MM.1S (cell line): ENCODE measurements at regions not wholly inside any gene's neighbourhood (a gene's known extent, or its start where the extent isn't known, plus 50 kb on each side); places are given as distances from the start of the nearest gene placed in this dataset.

ENCODE experiments used
- DNase-seq: peaks from one replicate; pipeline ENCODE4 v3.0.0-alpha.2; 2015
- H2AFZ ChIP-seq: fragments of 300-600 bp; sonication (generic); 2 replicates; pipeline ENCODE4 v1.6.0; 2016; ENCODE audit warnings: antibody characterized with exemption, low read length
- H3F3A ChIP-seq: fragments of 300-600 bp; sonication (generic); 2 replicates; pipeline ENCODE4 v1.6.1; 2016; ENCODE audit warnings: mild to moderate bottlenecking, antibody characterized with exemption, low read length, moderate library complexity, mixed read lengths; ENCODE audit not compliant: insufficient read depth
- H3K27ac ChIP-seq: fragments of 300-600 bp; sonication (generic); 2 replicates; pipeline ENCODE4 v1.5.1; 2016; ENCODE audit warnings: mild to moderate bottlenecking, low read length
- H3K27me3 ChIP-seq: fragments of 300-600 bp; sonication (generic); replicated peaks from 2 replicates; pipeline ENCODE4 v1.6.0; 2016; ENCODE audit warnings: low read length; ENCODE audit not compliant: insufficient read depth
- H3K36me3 ChIP-seq: fragments of 300-600 bp; sonication (generic); replicated peaks from 2 replicates; pipeline ENCODE4 v1.6.1; 2016; ENCODE audit warnings: mild to moderate bottlenecking, low read length, mixed read lengths; ENCODE audit not compliant: insufficient read depth
- H3K4me1 ChIP-seq: fragments of 300-600 bp; sonication (generic); 2 replicates; pipeline ENCODE4 v1.6.1; 2016; ENCODE audit warnings: low read length, mixed read lengths
- H3K4me2 ChIP-seq: fragments of 300-600 bp; sonication (generic); 2 replicates; pipeline ENCODE4 v1.6.0; 2016; ENCODE audit warnings: low read depth, low read length
- H3K4me3 ChIP-seq: fragments of 300-600 bp; sonication (generic); 2 replicates; pipeline ENCODE4 v1.5.1; 2016; ENCODE audit warnings: low read length, mixed read lengths
- H3K79me2 ChIP-seq: fragments of 300-600 bp; sonication (generic); 2 replicates; pipeline ENCODE4 v1.6.1; 2016; ENCODE audit warnings: mixed run types, low read length, mixed read lengths
- H3K9ac ChIP-seq: fragments of 300-600 bp; sonication (generic); 2 replicates; pipeline ENCODE4 v1.6.1; 2016; ENCODE audit warnings: low read length, mixed read lengths
- H3K9me2 ChIP-seq: fragments of 300-600 bp; sonication (generic); replicated peaks from 2 replicates; pipeline ENCODE4 v1.6.1; 2016; ENCODE audit warnings: mild to moderate bottlenecking, low read length, mixed read lengths; ENCODE audit not compliant: insufficient read depth
- H3K9me3 ChIP-seq: fragments of 300-600 bp; sonication (generic); replicated peaks from 2 replicates; pipeline ENCODE4 v1.6.1; 2016; ENCODE audit warnings: mild to moderate bottlenecking, low read length, mixed read lengths; ENCODE audit not compliant: insufficient read depth
- H4K20me1 ChIP-seq: fragments of 300-600 bp; sonication (generic); 2 replicates; pipeline ENCODE4 v1.6.1; 2016; ENCODE audit warnings: mild to moderate bottlenecking, low read length, moderate library complexity, mixed read lengths; ENCODE audit not compliant: insufficient read depth
- EZH2 ChIP-seq: fragments of 300-600 bp; sonication (generic); optimal IDR thresholded peaks from 2 replicates; pipeline ENCODE3; 2017; ENCODE audit warnings: low read depth, mild to moderate bottlenecking, antibody characterized with exemption, low read length, mixed read lengths
- EZH2phosphoT487 ChIP-seq: fragments of 300-600 bp; sonication (generic); IDR thresholded peaks from 2 replicates; pipeline ENCODE4 v1.6.1; 2018; ENCODE audit warnings: antibody characterized with exemption, low read length
- TF ChIP-seq, protein P1 (sequence below): fragments of 300-600 bp; sonication (generic); IDR thresholded peaks from 2 replicates; pipeline ENCODE4 v1.5.1; 2016; ENCODE audit warnings: antibody characterized with exemption, low read length, mixed read lengths

DNA sequence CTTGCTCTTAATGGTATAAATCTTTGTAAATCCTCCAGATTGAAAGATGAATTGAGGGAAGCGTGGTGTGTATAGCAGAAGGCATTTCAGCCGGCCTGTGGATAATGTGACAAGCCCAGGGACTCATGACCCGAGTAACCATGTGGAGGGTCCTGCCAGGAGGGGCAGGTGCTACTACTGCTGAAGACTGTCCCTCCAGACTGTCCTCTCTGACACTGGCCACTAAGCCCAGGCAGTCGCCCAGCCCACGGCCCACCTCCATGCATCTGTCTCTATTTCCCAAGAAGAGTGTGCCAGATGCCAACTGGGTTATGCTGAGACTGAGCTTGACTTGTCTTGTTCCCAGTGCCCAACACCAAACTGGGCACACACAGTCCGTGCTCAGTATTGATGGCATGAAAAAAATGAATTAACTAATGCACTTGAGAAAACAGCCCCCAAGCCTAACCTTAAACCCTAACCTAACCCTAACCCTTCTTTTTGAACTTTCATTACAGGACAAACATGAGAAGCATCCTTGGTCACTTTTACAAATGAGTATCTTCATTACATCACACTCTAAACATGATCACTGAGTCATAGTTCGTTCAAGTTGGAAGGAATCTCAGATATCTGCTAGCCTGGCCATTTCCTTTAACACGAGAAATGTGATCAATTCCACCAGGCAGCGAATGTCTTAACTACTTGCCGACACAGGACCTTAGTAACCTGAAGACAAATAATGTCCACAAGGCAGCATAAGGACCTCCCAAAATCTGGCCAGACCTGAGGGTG, 182.2 kb upstream of the RREB1 start:
- H3K27ac ChIP-seq = no peak overlapping the region
- H3K36me3 ChIP-seq = no peaks in the 10 kb centered on the region
- H3K79me2 ChIP-seq = no peaks in the 10 kb centered on the region
- H3K27me3 ChIP-seq = no peaks in the 10 kb centered on the region
- no peak for DNase-seq
- no peak overlapping the region for H2AFZ ChIP-seq
- H3K9me3 ChIP-seq = no peaks in the 10 kb centered on the region
- H4K20me1 ChIP-seq = no peaks in the 10 kb centered on the region
- no peaks in the 10 kb centered on the region for H3K9me2 ChIP-seq
- no peak overlapping the region for H3K4me2 ChIP-seq
- H3F3A ChIP-seq = no peaks in the 10 kb centered on the region
- H3K9ac ChIP-seq = no peak overlapping the region
- TF ChIP-seq, protein P1, sequence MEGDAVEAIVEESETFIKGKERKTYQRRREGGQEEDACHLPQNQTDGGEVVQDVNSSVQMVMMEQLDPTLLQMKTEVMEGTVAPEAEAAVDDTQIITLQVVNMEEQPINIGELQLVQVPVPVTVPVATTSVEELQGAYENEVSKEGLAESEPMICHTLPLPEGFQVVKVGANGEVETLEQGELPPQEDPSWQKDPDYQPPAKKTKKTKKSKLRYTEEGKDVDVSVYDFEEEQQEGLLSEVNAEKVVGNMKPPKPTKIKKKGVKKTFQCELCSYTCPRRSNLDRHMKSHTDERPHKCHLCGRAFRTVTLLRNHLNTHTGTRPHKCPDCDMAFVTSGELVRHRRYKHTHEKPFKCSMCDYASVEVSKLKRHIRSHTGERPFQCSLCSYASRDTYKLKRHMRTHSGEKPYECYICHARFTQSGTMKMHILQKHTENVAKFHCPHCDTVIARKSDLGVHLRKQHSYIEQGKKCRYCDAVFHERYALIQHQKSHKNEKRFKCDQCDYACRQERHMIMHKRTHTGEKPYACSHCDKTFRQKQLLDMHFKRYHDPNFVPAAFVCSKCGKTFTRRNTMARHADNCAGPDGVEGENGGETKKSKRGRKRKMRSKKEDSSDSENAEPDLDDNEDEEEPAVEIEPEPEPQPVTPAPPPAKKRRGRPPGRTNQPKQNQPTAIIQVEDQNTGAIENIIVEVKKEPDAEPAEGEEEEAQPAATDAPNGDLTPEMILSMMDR = no peak
- TF ChIP-seq EZH2phosphoT487 (no peak), EZH2 (no peak)
- H3K4me1 ChIP-seq = no peaks in the 10 kb centered on the region
- no peak overlapping the region for H3K4me3 ChIP-seq

DNA sequence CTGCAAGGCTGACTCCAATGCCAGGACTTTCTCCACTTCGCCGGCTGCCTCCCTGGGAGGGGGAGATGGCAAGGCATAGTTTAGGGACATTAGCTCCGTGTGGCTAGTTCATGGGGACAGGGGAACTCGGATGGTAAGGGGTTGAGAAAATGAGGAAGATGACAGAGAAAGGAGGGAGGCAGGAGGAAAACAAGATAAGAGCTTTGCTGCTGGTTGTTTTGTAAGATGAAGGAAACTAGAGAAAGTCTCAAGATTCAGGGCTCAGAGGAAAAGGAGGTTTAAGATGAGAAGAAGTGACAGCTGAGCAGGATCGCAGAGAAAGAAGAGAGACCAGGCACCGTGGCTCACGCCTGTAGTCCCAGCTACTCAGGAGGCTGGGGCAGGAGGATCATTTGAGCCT, 180.9 kb upstream of the RREB1 start:
- Histone ChIP-seq H2AFZ (no peak overlapping the region), H3K4me1 (no peaks in the 10 kb centered on the region)

DNA sequence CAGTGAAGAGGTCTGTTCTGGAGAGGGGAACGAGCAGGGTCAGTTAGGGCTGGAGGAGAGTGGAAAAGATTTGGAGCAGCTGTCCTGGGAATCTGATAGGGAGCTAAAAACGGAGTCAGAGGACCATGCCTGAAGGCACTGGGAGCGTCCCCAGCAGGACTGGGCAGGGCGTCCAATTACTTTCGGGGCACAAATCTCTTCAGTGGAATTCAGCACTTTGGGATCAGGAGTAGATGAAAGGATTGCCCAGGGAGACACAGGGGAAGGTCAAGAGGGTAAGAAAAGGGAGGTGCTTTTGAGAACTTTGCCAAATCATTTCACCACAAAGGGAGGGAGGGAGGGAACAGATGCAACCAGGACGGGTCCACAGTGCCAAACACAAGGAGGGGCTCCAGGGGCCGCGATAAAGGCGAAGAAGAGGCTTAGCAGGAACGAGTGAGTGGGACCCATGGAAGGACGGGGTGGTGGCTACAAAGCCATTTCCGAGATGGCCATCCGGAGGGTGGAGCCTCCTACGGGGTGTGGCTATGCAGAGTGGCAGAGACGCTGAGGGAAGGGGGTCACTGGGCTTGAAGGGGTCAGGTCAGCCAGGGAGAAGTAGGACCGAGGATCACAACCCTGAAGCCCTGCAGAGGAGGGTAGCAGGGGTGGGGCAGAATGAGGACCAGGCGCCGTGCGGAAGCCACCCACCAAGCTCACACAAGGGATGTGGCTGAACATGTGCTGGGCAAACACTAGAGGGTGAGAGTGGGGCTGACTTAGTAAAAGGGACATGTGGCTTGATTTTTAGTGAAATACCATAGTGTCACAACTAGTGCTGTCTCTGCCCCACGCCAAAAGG, 180.0 kb upstream of the RREB1 start:
- no peak overlapping the region for H3K27ac ChIP-seq
- no peak overlapping the region for H3K9ac ChIP-seq
- H3K27me3 ChIP-seq = no peaks in the 10 kb centered on the region
- H3K4me1 ChIP-seq = no peaks in the 10 kb centered on the region
- H3K9me3 ChIP-seq = no peaks in the 10 kb centered on the region
- no peak overlapping the region for H3K4me2 ChIP-seq
- no peaks in the 10 kb centered on the region for H3F3A ChIP-seq
- no peaks in the 10 kb centered on the region for H3K79me2 ChIP-seq
- no peaks in the 10 kb centered on the region for H4K20me1 ChIP-seq
- H3K4me3 ChIP-seq = no peak overlapping the region
- DNase-seq = no peak
- TF ChIP-seq EZH2phosphoT487 (no peak), EZH2 (no peak)
- TF ChIP-seq, protein P1 = no peak
- H2AFZ ChIP-seq = no peak overlapping the region
- no peaks in the 10 kb centered on the region for H3K9me2 ChIP-seq
- no peaks in the 10 kb centered on the region for H3K36me3 ChIP-seq

More for the DNA sequence above, 180.9 kb upstream of the RREB1 start:
- Histone ChIP-seq H3K9ac (no peak overlapping the region), H3K9me2 (no peaks in the 10 kb centered on the region), H3K27me3 (no peaks in the 10 kb centered on the region), H3K36me3 (no peaks in the 10 kb centered on the region), H3K79me2 (no peaks in the 10 kb centered on the region), H3K9me3 (no peaks in the 10 kb centered on the region), H3K4me2 (no peak overlapping the region), H4K20me1 (no peaks in the 10 kb centered on the region), H3K27ac (no peak overlapping the region), H3K4me3 (no peak overlapping the region), H3F3A (no peaks in the 10 kb centered on the region)
- TF ChIP-seq, protein P1 = no peak
- TF ChIP-seq EZH2phosphoT487 (no peak), EZH2 (no peak)
- no peak for DNase-seq
